Mesenchymal stem cell (in vitro differentiated cells and primary cell): ENCODE measurements at regions not wholly inside any gene's neighbourhood (a gene's known extent, or its start where the extent isn't known, plus 50 kb on each side); places are given as distances from the start of the nearest gene placed in this dataset.

Experiments
- DNase-seq: peaks from one replicate; pipeline ENCODE4 v3.0.0-alpha.2; 2013
- H2AFZ ChIP-seq: one replicate; pipeline ENCODE4 v1.6.1; 2013; ENCODE audit warnings: low read depth, mild to moderate bottlenecking, control low read depth, inconsistent platforms, low read length, moderate library complexity
- H2AK5ac ChIP-seq: 2 replicates; pipeline ENCODE4 v1.6.1; 2013; ENCODE audit warnings: low read length, moderate library complexity, mild to moderate bottlenecking, inconsistent platforms; ENCODE audit not compliant: severe bottlenecking
- H2BK120ac ChIP-seq: one replicate; pipeline ENCODE4 v1.6.1; 2013; ENCODE audit warnings: low read depth, mild to moderate bottlenecking, inconsistent platforms, low read length, moderate library complexity
- H2BK12ac ChIP-seq, 2 experiments: one replicate each; pipeline ENCODE4 v1.6.1; 2013; ENCODE audit warnings: inconsistent platforms in 2 of 2, low read length in 2 of 2, mild to moderate bottlenecking in 2 of 2, moderate library complexity in 2 of 2, control low read depth in 1 of 2
- H2BK15ac ChIP-seq: one replicate; pipeline ENCODE4 v1.6.1; 2013; ENCODE audit warnings: mild to moderate bottlenecking, low read depth, inconsistent platforms; ENCODE audit not compliant: poor library complexity, severe bottlenecking
- H2BK5ac ChIP-seq: 2 replicates; pipeline ENCODE4 v1.6.1; 2013; ENCODE audit warnings: low read depth, mild to moderate bottlenecking, low read length, control low read depth, inconsistent platforms; ENCODE audit not compliant: poor library complexity, severe bottlenecking
- H3K14ac ChIP-seq, 2 experiments: one replicate each; pipeline ENCODE4 v1.6.1; 2013; ENCODE audit warnings: inconsistent platforms in 2 of 2, low read length in 2 of 2, control low read depth in 1 of 2, mild to moderate bottlenecking in 1 of 2, moderate library complexity in 1 of 2
- H3K18ac ChIP-seq, 2 experiments: one replicate each; pipeline ENCODE4 v1.6.1; 2013; ENCODE audit warnings: inconsistent platforms in 2 of 2, low read length in 2 of 2, control low read depth in 1 of 2, low read depth in 1 of 2, mild to moderate bottlenecking in 1 of 2
- H3K23ac ChIP-seq, 2 experiments: one replicate each; pipeline ENCODE4 v1.6.1; 2013; ENCODE audit warnings: inconsistent platforms in 2 of 2, low read length in 2 of 2, mild to moderate bottlenecking in 2 of 2, moderate library complexity in 2 of 2, control low read depth in 1 of 2
- H3K27ac ChIP-seq: 2 replicates; pipeline ENCODE4 v1.5.1; 2013; ENCODE audit warnings: mild to moderate bottlenecking, moderate library complexity, low read length, control low read depth, inconsistent platforms; ENCODE audit not compliant: poor library complexity, severe bottlenecking
- H3K27me3 ChIP-seq, 2 experiments: 2 replicates each; pipeline versions ENCODE4 v1.6.1 to v1.7.0; 2013; ENCODE audit warnings: low read length in 2 of 2, mild to moderate bottlenecking in 2 of 2, moderate library complexity in 2 of 2, control low read depth in 1 of 2, inconsistent platforms in 1 of 2; ENCODE audit not compliant: control insufficient read depth in 1 of 2, insufficient read depth in 1 of 2
- H3K36me3 ChIP-seq, 2 experiments: 2 replicates each; pipeline versions ENCODE4 v1.6.1 to v1.7.0; 2013; ENCODE audit warnings: low read length in 2 of 2, control low read depth in 1 of 2, inconsistent platforms in 1 of 2, low read depth in 1 of 2, mild to moderate bottlenecking in 1 of 2; ENCODE audit not compliant: insufficient read depth in 2 of 2, control insufficient read depth in 1 of 2
- H3K4ac ChIP-seq, 2 experiments: one replicate each; pipeline ENCODE4 v1.6.1; 2013; ENCODE audit warnings: inconsistent platforms in 2 of 2, low read length in 2 of 2, mild to moderate bottlenecking in 2 of 2, moderate library complexity in 2 of 2, control low read depth in 1 of 2, low read depth in 1 of 2
- H3K4me1 ChIP-seq: 2 replicates; pipeline ENCODE4 v1.6.1; 2013; ENCODE audit warnings: low read depth, low read length, control low read depth; ENCODE audit not compliant: control insufficient read depth, insufficient read depth
- H3K4me2 ChIP-seq: 2 replicates; pipeline ENCODE4 v1.6.1; 2013; ENCODE audit warnings: low read length, mild to moderate bottlenecking, inconsistent platforms; ENCODE audit not compliant: poor library complexity, severe bottlenecking
- H3K4me3 ChIP-seq, 2 experiments: 2 replicates each; pipeline versions ENCODE4 v1.5.1 to v1.7.0; 2013; ENCODE audit warnings: low read length in 2 of 2, mild to moderate bottlenecking in 2 of 2, control low read depth in 1 of 2, low read depth in 1 of 2; ENCODE audit not compliant: insufficient read depth in 1 of 2
- H3K79me1 ChIP-seq: replicated peaks from 2 replicates; pipeline ENCODE4 v1.6.1; 2013; ENCODE audit warnings: mild to moderate bottlenecking, control low read depth, low read length, inconsistent platforms; ENCODE audit not compliant: poor library complexity, severe bottlenecking
- H3K9ac ChIP-seq: 2 replicates; pipeline ENCODE4 v1.7.0; 2013; ENCODE audit warnings: mild to moderate bottlenecking, low read length, moderate library complexity
- H3K9me3 ChIP-seq: 2 replicates; pipeline ENCODE4 v1.7.0; 2013; ENCODE audit warnings: mild to moderate bottlenecking, low read length; ENCODE audit not compliant: control insufficient read depth
- H4K8ac ChIP-seq: one replicate; pipeline ENCODE4 v1.6.1; 2013; ENCODE audit warnings: inconsistent platforms, mild to moderate bottlenecking, low read length, moderate library complexity
- H4K91ac ChIP-seq: one replicate; pipeline ENCODE4 v1.6.1; 2013; ENCODE audit warnings: mild to moderate bottlenecking, low read length, inconsistent platforms
- WGBS: methylation state at CpG from one replicate; pipeline ENCODE4 v1.1.7; 2013; ENCODE audit warnings: mixed read lengths; 5-methylcytosine and 5-hydroxymethylcytosine counted together

DNA sequence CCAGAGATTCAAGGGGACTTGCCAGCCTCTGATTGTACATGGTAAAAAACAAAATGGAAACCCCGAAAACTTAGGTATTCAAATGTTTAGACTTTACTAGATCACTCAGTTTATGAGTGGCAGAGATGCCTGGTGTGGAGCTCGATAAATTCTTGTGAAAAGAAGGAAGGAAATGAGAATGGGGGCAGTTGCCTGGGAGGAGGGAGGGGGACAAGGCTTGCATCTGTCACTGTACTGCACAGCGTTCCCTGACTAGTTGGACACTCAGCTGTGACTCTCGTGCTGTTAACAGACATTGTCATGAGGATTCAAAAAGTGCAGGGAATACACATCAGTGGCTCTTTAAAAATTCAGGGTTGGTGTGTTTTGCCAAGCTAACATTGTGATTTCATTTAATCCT lies 232.9 kb downstream of the ZIC5 start:
- DNase-seq = no peak
- H3K27ac ChIP-seq = no peak overlapping the region
- H3K4me3 ChIP-seq = no peak overlapping the region
- no peak overlapping the region for H2BK120ac ChIP-seq
- no peak overlapping the region for H2BK12ac ChIP-seq
- no peak overlapping the region for H3K9ac ChIP-seq
- peaks cover 6 to 12% of the 10 kb centered on the region in 2 experiments for H3K27me3 ChIP-seq
- no peak overlapping the region for H2BK5ac ChIP-seq
- H3K18ac ChIP-seq = no peak overlapping the region
- H3K23ac ChIP-seq = no peak overlapping the region
- no peak overlapping the region for H4K91ac ChIP-seq
- 74% methylated on average over 4 of the region's 4 CpGs for WGBS
- no peak overlapping the region for H4K8ac ChIP-seq
- no peak overlapping the region for H3K14ac ChIP-seq
- H2BK15ac ChIP-seq = no peak overlapping the region
- H3K4me1 ChIP-seq = no peaks in the 10 kb centered on the region
- no peak overlapping the region for H3K4ac ChIP-seq
- H2AFZ ChIP-seq = no peak overlapping the region
- H3K9me3 ChIP-seq = no peaks in the 10 kb centered on the region
- H3K36me3 ChIP-seq = no peaks in the 10 kb centered on the region
- no peak overlapping the region for H2AK5ac ChIP-seq
- H3K79me1 ChIP-seq = no peaks in the 10 kb centered on the region
- H3K4me2 ChIP-seq = no peak overlapping the region

DNA sequence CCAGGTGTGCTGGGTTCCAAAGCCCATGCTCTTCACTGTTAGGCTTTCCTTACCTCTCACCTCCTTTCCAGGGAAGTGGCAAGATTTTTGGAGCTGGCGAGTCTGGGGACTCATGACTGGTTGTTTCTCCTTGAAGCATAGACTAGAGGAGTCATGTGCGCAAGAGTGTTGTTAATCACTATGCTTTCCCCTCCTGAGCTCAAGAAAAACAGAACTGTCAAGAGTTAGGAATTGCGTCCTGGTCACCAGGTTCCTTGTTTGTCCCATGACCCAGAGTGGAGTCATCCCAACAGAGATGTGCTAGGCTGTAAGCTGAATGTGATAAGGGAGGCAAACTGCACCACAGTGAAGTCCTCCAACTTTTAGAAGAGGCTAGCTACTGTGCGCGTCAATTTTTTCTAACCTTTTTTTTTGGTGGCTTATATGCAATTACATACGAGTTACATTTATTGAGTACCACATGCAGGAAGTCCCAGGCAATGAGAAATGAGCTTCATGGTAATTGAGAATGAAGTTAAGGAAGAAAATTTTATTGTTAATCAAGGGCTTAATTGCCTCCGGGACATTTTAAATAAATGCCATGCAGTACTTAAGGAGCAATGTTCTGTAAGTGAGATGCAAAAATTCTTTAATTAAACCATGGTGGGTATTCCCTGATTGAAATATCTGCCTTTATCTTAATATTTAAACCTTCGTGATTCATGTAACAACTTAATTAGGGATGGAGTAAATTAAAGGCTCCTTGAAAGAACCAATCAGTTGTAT lies 233.9 kb downstream of the ZIC5 start:
- Histone ChIP-seq H3K27ac (no peak overlapping the region), H3K79me1 (no peaks in the 10 kb centered on the region), H2AK5ac (no peak overlapping the region), H3K27me3 (peaks cover 6 to 7% of the 10 kb centered on the region in 2 experiments), H3K23ac (no peak overlapping the region), H3K9me3 (no peaks in the 10 kb centered on the region), H2AFZ (no peak overlapping the region), H3K4ac (no peak overlapping the region), H3K36me3 (no peaks in the 10 kb centered on the region), H4K8ac (no peak overlapping the region), H2BK5ac (no peak overlapping the region), H2BK12ac (no peak overlapping the region), H3K14ac (no peak overlapping the region), H2BK15ac (no peak overlapping the region), H4K91ac (no peak overlapping the region), H3K4me1 (no peaks in the 10 kb centered on the region), H3K4me3 (no peak overlapping the region), H3K9ac (no peak overlapping the region), H3K18ac (no peak overlapping the region), H2BK120ac (no peak overlapping the region), H3K4me2 (no peak overlapping the region)
- 95% methylated on average over 8 of the region's 8 CpGs for WGBS
- DNase-seq = no peak

DNA sequence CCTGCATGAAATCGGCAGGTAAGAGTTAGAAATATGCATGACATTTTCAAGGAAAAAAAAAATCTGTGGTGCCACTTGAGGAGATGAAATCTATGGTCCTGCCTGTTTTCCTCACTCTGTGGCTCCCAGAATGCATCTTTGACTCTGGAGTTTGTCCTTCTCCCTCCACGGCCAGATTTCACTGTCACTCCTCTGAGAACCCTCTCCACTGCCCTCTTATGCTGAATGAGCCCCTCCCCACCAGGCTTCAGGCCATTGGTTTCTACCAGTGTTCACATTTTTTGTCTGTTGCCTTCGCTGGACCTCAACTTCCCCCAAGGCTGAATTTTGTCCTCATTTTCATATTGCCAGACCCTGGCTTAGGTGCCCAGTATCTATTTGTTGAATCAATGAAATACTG lies 235.0 kb downstream of the ZIC5 start:
- no peak overlapping the region for H3K23ac ChIP-seq
- no peak overlapping the region for H3K9ac ChIP-seq
- no peak for DNase-seq
- H3K4me1 ChIP-seq = no peaks in the 10 kb centered on the region
- no peak overlapping the region for H3K4me2 ChIP-seq
- H3K9me3 ChIP-seq = no peaks in the 10 kb centered on the region
- H3K4me3 ChIP-seq = no peak overlapping the region
- no peak overlapping the region for H2BK15ac ChIP-seq
- H2AFZ ChIP-seq = no peak overlapping the region
- H3K14ac ChIP-seq = no peak overlapping the region
- no peaks in the 10 kb centered on the region for H3K36me3 ChIP-seq
- no peak overlapping the region for H3K27ac ChIP-seq
- no peak overlapping the region for H3K4ac ChIP-seq
- H2BK5ac ChIP-seq = no peak overlapping the region
- H3K18ac ChIP-seq = no peak overlapping the region
- H3K27me3 ChIP-seq = peaks cover 6 to 7% of the 10 kb centered on the region in 2 experiments
- no peak overlapping the region for H4K91ac ChIP-seq
- WGBS = 61% methylated on average over 2 of the region's 3 CpGs
- no peak overlapping the region for H2BK12ac ChIP-seq
- H2BK120ac ChIP-seq = no peak overlapping the region
- H3K79me1 ChIP-seq = no peaks in the 10 kb centered on the region
- H2AK5ac ChIP-seq = no peak overlapping the region
- no peak overlapping the region for H4K8ac ChIP-seq

DNA sequence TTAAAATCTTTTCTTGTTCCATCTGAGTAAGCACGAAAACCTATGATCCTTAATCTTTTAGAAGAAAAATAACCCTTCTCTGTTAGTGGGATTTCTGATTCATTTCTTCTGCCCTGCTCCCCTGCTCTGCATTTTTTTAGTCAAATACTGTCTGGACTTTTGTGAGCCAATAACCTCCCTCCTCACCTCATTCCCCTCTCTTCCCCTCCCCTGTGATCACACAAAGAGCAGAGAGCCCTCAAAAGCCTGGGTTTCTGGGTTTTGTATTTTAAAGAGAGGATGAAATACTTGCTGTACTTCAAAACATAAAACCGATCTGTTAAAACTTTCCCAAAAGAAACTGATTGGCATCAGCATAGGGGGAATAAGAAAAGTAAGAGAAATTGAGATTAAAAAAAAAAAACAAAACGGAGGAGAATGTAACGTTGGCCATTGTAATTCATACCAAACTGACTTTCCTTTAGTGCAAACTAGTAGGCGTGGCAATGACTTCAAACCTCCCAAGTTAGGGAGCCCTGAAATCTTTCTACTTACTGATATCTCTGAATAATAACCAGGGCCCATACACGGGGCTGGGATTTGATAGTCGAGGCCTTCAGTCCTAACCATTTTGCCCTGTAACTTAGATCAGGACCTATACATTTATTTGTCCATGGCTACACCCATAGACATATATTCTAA lies 232.9 kb downstream of the TM9SF2 start:
- peaks cover 0 to 4% of the 10 kb centered on the region in 2 experiments for H3K27me3 ChIP-seq
- H2BK12ac ChIP-seq = no peak overlapping the region
- no peak overlapping the region for H2BK5ac ChIP-seq
- no peak overlapping the region for H3K18ac ChIP-seq
- H3K36me3 ChIP-seq = peaks cover 0 to 4% of the 10 kb centered on the region in 2 experiments
- H2BK120ac ChIP-seq = no peak overlapping the region
- H3K27ac ChIP-seq = no peak overlapping the region
- no peak overlapping the region for H4K8ac ChIP-seq
- no peak overlapping the region for H3K4me3 ChIP-seq
- no peak overlapping the region for H2BK15ac ChIP-seq
- H3K9ac ChIP-seq = no peak overlapping the region
- H2AK5ac ChIP-seq = no peak overlapping the region
- no peak overlapping the region for H3K14ac ChIP-seq
- H3K4me2 ChIP-seq = no peak overlapping the region
- no peaks in the 10 kb centered on the region for H3K4me1 ChIP-seq
- H3K23ac ChIP-seq = no peak overlapping the region
- H3K9me3 ChIP-seq = no peaks in the 10 kb centered on the region
- no peak overlapping the region for H3K4ac ChIP-seq
- WGBS = 76% methylated on average over 6 of the region's 7 CpGs
- no peaks in the 10 kb centered on the region for H3K79me1 ChIP-seq
- H2AFZ ChIP-seq = no peak overlapping the region
- no peak for DNase-seq
- no peak overlapping the region for H4K91ac ChIP-seq
